ENCODE measurements at regions not wholly inside any gene's neighbourhood (a gene's known extent, or its start where the extent isn't known, plus 50 kb on each side); places are given as distances from the start of the nearest gene placed in this dataset.

DNA sequence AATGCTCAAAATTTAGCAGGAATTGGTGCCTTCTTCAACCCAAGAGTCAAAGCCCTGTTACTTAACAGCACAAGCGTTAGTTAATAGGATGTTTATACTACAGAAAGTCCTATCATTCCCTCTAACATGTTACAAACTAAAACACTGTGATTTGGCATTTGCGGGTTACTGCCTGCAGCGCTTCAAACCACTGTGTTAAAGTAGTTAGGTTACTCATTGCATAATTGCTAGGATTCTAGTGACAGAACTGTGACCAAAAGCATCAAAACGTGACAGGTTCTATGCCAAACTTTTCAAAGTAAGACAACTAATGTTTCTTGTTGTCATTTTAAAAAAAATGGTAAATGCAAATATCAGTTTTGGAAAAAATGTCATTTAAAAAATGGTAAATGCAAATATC is 442.8 kb upstream of the ZFP42 start:
- intact Hi-C loops (cut with DNase I): no loop called here
- Histone ChIP-seq H3K27me3 (no peaks in the 10 kb centered on the region), H3K9me3 (replicated peaks in 1 of 3) (no peaks in the 10 kb centered on the region), H3K27ac (no peak overlapping the region), H3K4me1 (replicated peaks in 1 of 2) (no peaks in the 10 kb centered on the region), H3K36me3 (replicated peaks in 1 of 2) (no peaks in the 10 kb centered on the region), H3K4me3 (no peak overlapping the region)
- no peak for TF ChIP-seq POLR2A (IDR thresholded peaks at IDR 0.05)
- TF ChIP-seq CTCF (IDR thresholded peaks at IDR 0.05): no peak
- no peak for DNase-seq
- WGBS, 4 donors: 71 to 88% (median 85%) methylated on average over 4 of the region's 4 CpGs

GRCh38 chr4:187555174-187555573 is 440.4 kb upstream of the ZFP42 start:
- no peaks in the 10 kb centered on the region for H3K9me3 ChIP-seq (replicated peaks in 1 of 3)
- no peaks in the 10 kb centered on the region for H3K27me3 ChIP-seq
- no peak overlapping the region for H3K4me3 ChIP-seq
- no peaks in the 10 kb centered on the region for H3K36me3 ChIP-seq (replicated peaks in 1 of 2)
- H3K27ac ChIP-seq: no peak overlapping the region
- intact Hi-C loops (cut with DNase I): no loop called here
- DNase-seq: no peak
- H3K4me1 ChIP-seq (replicated peaks in 1 of 2): no peaks in the 10 kb centered on the region
- TF ChIP-seq CTCF (IDR thresholded peaks at IDR 0.05) (no peak), POLR2A (IDR thresholded peaks at IDR 0.05) (no peak)

- Histone ChIP-seq H3K36me3 (replicated peaks in 1 of 2) (no peaks in the 10 kb centered on the region), H3K27ac (no peak overlapping the region), H3K4me1 (replicated peaks in 1 of 2) (no peaks in the 10 kb centered on the region), H3K27me3 (no peaks in the 10 kb centered on the region), H3K9me3 (replicated peaks in 1 of 3) (no peaks in the 10 kb centered on the region), H3K4me3 (no peak overlapping the region)
- WGBS, 4 donors: 0 to 52% (median 36%) methylated on average over 1 of the region's 1 CpG
- DNase-seq: no peak
- TF ChIP-seq POLR2A (IDR thresholded peaks at IDR 0.05): no peak
- TF ChIP-seq CTCF (IDR thresholded peaks at IDR 0.05): no peak
- intact Hi-C loops (cut with DNase I): no loop called here
Observed at GRCh38 chr4:187558391-187558790, 437.2 kb upstream of the ZFP42 start.

GRCh38 chr4:187562345-187562744 is 433.2 kb upstream of the ZFP42 start:
- TF ChIP-seq CTCF (IDR thresholded peaks at IDR 0.05) (no peak), POLR2A (IDR thresholded peaks at IDR 0.05) (no peak)
- intact Hi-C loops (cut with DNase I): no loop called here
- Histone ChIP-seq H3K4me1 (replicated peaks in 1 of 2) (no peaks in the 10 kb centered on the region), H3K4me3 (no peak overlapping the region), H3K9me3 (replicated peaks in 1 of 3) (no peaks in the 10 kb centered on the region), H3K27ac (no peak overlapping the region), H3K36me3 (replicated peaks in 1 of 2) (no peaks in the 10 kb centered on the region), H3K27me3 (no peaks in the 10 kb centered on the region)
- DNase-seq: no peak
- WGBS, 4 donors: 64 to 75% (median 67%) methylated on average over 7 of the region's 7 CpGs
